ENCODE measurements at regions not wholly inside any gene's neighbourhood (a gene's known extent, or its start where the extent isn't known, plus 50 kb on each side); places are given as distances from the start of the nearest gene placed in this dataset.
"Not testable (repeated sequence)": the region's sequence is repeated elsewhere in the genome, so short reads cannot be mapped to it uniquely, and the experiment has no call there.

- no peak overlapping the region for H3K4me3 ChIP-seq
- WGBS, 4 donors, result 50 to 69% (median 54%) methylated on average over 2 of the region's 2 CpGs
- no peak overlapping the region for H3K27ac ChIP-seq
- no peaks in the 10 kb centered on the region for H3K36me3 ChIP-seq
- intact Hi-C loops (cut with DNase I), result no loop called here
- TF ChIP-seq POLR2A (IDR thresholded peaks at IDR 0.05) (no peak), CTCF (IDR thresholded peaks at IDR 0.05) (no peak)
- ATAC-seq, result no peak
- peaks cover 0 to 9% (median 0%) of the 10 kb centered on the region in 9 donors for H3K27me3 ChIP-seq
- H3K4me1 ChIP-seq, result no peaks in the 10 kb centered on the region
- DNase-seq, result no peak
- no peaks in the 10 kb centered on the region for H3K9me3 ChIP-seq
Measured at GRCh38 chrX:34810916-34811315, 131.7 kb upstream of the FAM47B start.

- Histone ChIP-seq H3K4me1 (no peaks in the 10 kb centered on the region), H3K27ac (no peak overlapping the region), H3K4me3 (no peak overlapping the region), H3K27me3 (peaks cover 0 to 9% (median 0%) of the 10 kb centered on the region in 9 donors), H3K9me3 (peaks cover 0 to 7% (median 0%) of the 10 kb centered on the region in 12 donors), H3K36me3 (no peaks in the 10 kb centered on the region)
- WGBS, 4 donors, result 9 to 23% (median 21%) methylated on average over 1 of the region's 1 CpG
- no peak for DNase-seq
- TF ChIP-seq CTCF (IDR thresholded peaks at IDR 0.05) (no peak), POLR2A (IDR thresholded peaks at IDR 0.05) (no peak)
- no peak for ATAC-seq
- intact Hi-C loops (cut with DNase I), result no loop called here
Measured at GRCh38 chrX:34813618-34814017, 129.0 kb upstream of the FAM47B start.

- H3K36me3 ChIP-seq, result no peaks in the 10 kb centered on the region
- no peak overlapping the region for H3K4me3 ChIP-seq
- no peaks in the 10 kb centered on the region for H3K4me1 ChIP-seq
- no peak for ATAC-seq
- intact Hi-C loops (cut with DNase I), result no loop called here
- no peak for TF ChIP-seq POLR2A (IDR thresholded peaks at IDR 0.05)
- TF ChIP-seq CTCF (IDR thresholded peaks at IDR 0.05), result no peak
- DNase-seq, result no peak
- 7 to 13% (median 11%) methylated on average over 3 of the region's 3 CpGs for WGBS, 4 donors
- H3K9me3 ChIP-seq, result no peaks in the 10 kb centered on the region
- H3K27me3 ChIP-seq, result no peaks in the 10 kb centered on the region
- H3K27ac ChIP-seq, result no peak overlapping the region
Measured at GRCh38 chrX:34826964-34827363, 115.6 kb upstream of the FAM47B start.

DNA sequence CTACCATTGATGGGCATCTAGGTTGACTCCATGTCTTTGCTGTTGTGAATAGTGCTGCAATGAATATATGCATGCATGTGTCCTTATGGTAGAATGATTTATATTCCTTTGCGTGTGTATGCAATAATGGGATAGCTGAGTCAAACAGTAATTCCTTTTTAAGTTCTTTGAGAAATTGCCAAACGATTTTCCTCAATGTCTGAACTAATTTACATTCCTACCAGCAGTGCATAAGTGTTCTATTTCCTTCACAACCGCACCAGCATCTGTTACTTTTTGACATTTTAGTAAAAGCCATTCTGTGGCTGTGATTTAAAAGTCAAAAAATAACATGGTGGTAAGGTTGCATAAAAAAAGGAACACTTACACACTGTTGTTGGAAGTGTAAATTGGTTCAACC lies 103.1 kb upstream of the FAM47B start:
- no peaks in the 10 kb centered on the region for H3K4me1 ChIP-seq
- no peak for TF ChIP-seq POLR2A (IDR thresholded peaks at IDR 0.05)
- no peak for TF ChIP-seq CTCF (IDR thresholded peaks at IDR 0.05)
- peaks cover 0 to 34% (median 0%) of the 10 kb centered on the region in 12 donors for H3K9me3 ChIP-seq
- DNase-seq (no peak), ATAC-seq (no peak)
- intact Hi-C loops (cut with DNase I), result loop anchor here in 1 of 10 donors (10.0 kb wide), 1 partner anchor 65 kb away; no protein-coding TSS in a partner anchor
- WGBS, 4 donors, result 74 to 83% (median 79%) methylated on average over 3 of the region's 3 CpGs
- no peak overlapping the region for H3K27ac ChIP-seq
- no peaks in the 10 kb centered on the region for H3K27me3 ChIP-seq
- no peaks in the 10 kb centered on the region for H3K36me3 ChIP-seq
- H3K4me3 ChIP-seq, result no peak overlapping the region

DNA sequence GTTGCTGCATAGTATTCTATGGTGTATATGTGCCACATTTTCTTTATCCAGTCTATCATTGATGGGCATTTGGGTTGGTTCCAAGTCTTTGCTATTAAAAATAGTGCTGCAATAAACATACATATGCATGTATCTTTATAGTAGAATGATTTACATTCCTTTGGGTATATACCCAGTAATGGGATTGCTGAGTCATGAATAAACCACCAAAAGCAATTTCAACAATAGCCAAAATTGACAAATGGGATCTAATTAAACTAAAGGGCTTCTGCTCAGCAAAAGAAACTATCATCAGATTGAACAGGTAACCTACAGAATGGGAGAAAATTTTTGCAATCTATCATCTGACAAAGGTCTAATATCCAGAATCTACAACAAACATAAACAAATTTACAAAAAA lies 101.4 kb upstream of the FAM47B start:
- H3K27me3 ChIP-seq; H3K4me3 ChIP-seq; ATAC-seq; intact Hi-C loops (cut with DNase I); H3K36me3 ChIP-seq; H3K27ac ChIP-seq; DNase-seq; H3K4me1 ChIP-seq: not testable (repeated sequence)
- H3K9me3 ChIP-seq, result peaks cover 0 to 34% (median 0%) of the 10 kb centered on the region in 12 donors
